ENCODE measurements at regions not wholly inside any gene's neighbourhood (a gene's known extent, or its start where the extent isn't known, plus 50 kb on each side); places are given as distances from the start of the nearest gene placed in this dataset.
"Not testable (repeated sequence)": the region's sequence is repeated elsewhere in the genome, so short reads cannot be mapped to it uniquely, and the experiment has no call there.

DNA sequence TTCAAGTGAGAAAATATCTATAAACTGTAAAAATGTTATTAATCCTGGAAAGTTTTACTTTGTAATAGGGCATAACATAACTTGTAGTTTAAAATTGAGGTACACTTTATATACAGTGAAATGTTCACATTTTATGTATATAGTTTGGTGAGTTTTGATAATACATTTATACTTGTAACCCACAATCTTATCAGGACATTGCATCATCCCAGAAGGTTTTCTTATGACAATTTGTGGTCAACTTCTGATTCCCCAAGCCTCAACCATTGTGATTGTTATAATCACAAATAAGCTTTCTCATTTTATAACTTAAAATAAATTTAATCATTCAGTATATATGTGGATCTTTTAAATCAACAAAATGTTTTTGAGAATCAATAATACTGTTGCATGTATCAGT, 151.1 kb downstream of the TFPI2 start:
- DNase-seq: no peak

DNA sequence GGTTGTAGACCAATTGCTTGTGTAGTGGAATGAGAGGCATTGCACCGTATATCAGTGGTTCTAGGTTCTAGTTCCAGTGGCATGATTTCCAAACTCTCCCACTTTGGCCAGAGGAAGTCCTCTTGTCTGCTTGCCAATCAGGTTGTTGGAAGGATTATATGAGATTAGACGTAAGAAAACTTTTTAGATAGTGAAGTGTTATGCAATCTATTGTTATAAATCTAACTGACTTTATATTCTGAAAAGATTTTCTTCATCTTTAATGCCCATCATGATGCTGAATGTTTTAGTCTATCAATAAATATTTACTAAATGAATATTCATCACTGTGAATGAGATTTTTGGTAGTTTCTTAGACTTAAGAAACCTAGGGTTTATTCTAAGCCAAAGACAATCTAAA, 152.6 kb downstream of the TFPI2 start:
- DNase-seq: no peak

DNA sequence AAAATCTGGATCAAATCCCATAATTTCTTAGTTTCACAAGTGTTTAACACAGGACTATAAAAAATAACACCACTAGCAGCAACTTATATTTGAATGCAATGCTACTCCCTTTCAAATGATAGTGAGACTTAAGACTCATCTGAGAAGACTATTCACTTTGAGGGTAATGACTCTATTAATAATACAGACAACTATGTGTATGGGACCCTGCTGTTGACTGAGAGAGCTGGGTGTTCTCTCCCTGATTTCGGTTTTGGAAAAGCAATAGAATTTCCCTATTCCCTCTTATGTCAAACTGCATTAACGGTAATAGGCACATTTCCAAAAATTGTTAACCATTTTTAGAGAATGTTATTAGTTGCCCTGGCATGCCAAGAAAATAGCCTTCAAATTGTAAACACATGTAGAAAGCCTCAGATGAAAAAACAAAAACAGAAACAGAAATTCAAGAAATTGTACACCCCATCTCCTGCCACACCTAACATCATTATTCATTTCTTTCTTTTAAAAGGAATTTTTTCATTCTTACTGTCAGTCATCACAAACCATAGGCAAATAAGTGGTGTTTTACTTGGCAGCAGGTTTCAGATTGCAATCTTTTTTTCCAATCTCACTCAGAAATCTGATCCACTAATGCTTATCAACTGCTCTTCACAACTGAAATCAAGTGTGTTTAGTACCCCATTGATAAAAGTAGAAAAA, 153.7 kb downstream of the TFPI2 start:
- no peak for DNase-seq

DNA sequence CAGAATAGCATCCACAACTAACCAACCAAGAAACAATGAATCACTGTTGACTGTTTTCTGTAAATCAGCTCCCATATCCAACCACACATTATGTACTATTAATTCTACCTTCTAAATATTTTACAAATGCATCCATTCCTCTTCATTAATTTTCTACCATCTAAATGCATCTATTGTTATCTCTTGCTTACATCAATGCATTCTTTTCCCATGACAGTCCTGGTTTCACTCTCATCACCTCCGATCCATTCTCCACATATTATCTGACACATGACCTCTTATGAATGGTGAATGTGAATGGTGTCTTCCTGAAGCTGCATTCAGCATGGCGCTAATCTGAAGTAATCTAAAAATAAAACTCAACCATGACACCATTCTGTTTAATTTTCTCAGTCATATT, 153.8 kb upstream of the CALCR start:
- DNase-seq: no peak

DNA sequence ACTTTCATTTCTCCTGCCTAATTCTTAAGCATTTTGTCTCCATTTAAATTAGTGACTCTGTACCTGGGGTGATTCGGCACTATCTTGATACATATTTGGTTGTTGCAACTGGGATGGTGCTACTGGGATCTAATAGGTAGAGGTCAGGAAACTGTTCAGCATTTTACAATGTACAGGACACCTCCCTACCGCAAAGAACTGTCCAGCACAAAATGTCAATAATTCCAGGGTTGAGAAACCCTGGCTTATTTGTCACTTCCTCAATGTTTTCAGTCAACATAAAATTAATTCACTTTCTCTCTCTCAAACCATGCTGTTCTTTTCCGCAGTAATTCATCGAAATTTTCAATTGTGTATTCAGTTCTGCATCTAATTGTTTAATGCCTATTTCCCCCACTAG, 151.4 kb upstream of the CALCR start:
- DNase-seq: no peak

DNA sequence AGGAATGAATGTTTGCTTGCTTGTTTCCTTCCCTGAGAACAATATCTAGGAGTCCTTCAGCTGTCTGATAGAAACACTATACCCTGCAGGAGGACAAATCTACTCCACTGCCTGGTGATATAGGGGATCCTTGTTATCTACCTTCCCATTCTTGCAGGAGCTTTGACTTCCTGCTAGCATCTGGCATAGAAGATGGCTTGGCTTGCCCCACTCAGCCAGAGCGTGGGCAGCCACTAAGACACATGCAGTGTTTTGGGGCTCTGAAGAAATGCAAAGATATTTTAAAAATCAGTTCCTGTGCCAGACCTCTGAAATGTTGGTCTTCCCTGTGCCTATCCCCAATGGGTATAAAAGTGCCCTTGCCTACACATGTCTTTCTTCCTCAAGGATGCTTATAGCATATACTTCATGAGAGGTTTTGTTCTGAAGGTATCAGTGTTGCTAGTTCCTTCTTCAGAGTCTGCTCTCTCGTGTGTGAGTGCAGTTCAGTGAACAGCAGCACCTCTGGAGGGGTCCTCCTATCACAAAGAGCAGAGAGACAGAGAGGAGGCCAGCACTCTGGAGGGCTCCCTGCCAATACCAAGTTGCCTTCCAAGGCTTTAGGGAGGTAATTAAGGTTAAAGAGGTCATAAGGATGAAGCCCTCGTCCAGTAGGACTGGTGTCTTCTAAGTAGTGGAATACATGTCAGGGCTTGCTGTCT, 149.1 kb upstream of the CALCR start:
- no peak for DNase-seq

DNA sequence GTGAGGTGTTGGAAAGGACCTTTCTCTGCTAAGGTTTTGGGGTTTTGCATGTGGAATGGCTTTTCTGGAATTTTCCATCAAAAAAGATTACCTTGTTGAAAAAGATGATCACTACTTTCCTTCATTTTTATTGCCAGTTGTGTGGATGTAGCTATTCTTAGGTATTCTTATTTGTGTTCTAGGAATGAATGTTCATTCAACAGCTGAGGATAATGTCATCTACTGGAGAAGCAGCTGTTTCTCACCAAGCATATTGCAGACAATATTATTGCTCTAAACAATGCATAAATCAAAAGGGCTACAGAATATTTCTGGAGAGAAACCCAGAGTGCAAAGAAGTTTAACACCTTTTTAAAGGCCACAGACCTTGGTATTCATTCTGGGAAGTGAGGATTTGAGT, 145.6 kb upstream of the CALCR start:
- no peak for DNase-seq

DNA sequence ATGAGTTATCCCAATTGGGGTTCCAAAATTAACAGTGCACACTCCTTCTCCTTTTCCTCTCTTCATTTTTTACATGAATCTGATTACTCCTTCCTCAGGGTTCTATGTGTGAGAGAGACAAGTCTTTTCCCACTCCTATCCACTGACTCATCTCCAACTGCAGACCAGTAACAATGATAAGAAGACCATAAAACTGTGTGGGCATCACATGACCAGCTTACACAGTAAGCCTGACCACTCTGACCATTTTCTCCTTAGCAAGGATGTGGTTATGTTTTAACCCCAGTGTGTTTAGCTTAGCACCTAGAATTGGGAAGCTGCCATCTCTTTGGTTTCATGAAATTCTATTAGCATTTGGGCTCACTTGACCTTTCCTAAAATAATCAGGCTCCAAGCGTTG, 145.0 kb upstream of the CALCR start:
- DNase-seq: no peak

DNA sequence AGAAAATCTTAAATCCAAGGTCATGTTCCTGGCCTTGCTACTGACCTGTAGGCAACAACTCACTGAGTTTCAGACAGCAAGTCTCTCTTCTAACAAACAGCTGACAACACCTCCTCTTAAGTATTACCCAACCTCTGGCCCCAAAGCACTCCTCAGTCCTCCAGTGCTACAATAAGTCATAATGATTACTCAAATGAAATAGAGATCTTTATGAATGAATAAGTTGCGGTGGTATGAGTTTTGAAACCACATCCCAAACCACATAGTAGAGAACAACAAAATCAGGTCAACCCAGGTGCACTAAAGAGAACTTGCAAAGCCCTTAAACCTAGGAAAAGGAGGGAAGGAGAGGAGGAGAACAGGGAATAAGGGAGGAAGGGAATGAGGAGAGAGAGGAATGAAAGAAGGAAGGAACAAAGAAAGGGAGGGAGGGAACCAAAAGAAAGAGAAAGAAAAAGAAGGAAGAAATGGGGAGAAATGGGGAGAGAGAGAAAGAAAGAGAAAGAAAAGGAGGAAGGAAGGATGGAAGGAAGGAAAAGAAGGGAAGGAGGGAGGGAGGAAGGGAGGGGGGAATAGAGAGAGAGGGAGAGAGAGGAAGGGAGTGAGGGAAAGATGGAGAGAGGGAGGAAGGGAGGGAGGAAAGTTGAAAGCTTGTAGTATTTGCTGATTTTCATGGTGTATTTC, 142.8 kb upstream of the CALCR start:
- DNase-seq: no peak

DNA sequence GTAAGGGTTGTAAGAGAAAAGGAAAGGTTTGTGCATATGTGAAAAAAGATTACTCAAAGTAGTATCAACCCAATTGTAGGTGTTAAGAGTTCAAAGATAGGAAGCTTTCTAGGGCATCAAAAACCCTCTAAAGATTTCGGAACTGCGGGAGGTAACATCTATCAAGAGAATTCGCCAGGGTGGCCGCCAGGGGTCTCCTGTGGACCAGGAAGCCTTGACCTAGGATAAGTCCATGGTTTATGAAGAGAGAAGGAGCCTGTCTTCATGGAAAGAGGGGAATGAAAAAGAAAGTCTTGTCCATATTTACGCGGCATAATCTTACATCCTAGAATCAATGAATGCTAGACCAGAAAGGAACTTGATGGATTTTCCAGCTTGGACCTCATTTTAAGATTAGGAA, 140.7 kb upstream of the CALCR start:
- DNase-seq: peak; percentile 2 to 9

DNA sequence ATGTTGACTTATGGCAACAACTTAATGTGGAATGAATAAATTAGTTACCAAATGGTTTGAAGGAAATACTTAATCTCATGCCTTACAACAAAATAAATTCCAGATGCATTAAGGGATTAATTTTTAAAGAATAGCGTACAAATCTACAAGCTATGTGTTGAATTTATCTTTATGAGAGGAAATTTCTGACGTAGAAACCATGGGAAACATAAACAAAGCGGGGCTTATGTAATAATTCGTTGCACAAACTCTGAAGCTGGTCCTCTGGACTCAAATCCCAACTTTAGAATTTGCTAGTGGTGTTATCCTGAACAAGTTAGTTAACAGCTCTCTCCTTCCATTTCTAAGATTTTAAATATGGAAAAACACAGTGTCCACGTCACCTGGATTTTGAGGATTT, 137.4 kb upstream of the CALCR start:
- DNase-seq: no peak

DNA sequence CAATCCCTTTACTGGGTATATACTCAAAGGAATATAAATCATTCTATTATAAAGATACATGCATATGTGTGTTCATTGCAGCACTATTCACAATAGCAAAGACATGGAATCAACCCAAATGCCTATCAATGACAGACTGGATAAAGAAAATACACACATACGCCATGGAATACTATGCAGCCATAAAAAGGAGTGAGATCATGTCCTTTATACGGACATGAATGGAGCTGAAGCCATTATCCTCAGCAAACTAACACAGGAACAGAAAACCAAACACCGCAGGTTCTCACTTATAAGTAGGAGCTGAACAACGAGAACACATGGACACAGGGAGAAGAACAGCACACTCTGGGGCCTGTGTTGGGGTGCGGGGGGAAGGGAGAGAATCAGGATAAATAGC, 133.7 kb upstream of the CALCR start:
- not testable (repeated sequence) for DNase-seq

DNA sequence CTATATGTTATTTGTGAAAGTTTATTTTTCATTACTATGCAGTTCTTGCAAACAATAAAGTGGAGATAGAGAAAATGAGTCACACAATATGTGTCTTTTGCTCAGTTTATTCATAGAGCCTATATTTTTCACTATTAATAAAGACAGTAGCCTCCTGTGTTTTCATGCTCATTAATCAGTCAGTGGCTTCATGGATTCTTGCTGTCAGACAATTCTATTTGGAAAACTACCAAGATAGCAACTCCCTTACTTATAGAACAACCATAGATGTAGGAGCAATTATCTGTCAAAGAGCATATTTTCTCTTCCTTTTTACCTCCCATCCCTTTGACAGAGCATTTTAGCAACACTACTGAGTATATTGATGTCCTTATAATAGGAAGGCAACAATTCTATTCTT, 132.7 kb upstream of the CALCR start:
- DNase-seq: no peak

DNA sequence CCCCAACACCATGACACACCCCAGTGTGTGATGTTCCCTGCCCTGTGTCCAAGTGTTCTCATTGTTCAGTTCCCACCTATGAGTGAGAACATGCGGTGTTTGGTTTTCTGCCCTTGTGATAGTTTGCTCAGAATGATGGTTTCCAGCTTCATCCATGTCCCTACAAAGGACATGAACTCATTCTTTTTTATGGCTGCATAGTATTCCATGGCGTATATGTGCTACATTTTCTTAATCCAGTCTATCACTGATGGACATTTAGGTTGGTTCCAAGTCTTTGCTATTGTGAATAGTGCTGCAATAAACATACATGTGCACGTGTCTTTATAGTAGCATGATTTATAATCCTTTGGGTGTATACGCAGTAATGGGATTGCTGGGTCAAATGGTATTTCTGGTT, 131.6 kb upstream of the CALCR start:
- not testable (repeated sequence) for DNase-seq

DNA sequence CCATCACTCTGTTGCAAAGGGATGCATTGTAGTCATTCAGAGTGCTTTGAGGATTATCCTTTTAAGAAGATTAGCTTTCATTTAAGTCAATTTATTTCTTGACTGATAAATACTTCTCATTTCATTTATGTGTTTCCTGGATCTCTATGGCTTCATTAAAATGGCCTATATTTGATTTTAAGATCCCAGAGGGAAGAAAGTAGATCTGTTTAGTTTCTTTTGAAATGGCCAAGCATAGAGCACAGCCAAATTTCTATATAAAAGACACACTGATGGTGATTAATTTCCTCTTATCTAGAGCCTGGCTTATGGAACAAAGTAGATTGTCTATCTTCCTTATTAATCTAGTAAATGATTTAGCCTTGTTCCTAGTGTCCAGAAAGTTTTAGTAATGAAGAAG, 129.7 kb upstream of the CALCR start:
- DNase-seq: no peak

DNA sequence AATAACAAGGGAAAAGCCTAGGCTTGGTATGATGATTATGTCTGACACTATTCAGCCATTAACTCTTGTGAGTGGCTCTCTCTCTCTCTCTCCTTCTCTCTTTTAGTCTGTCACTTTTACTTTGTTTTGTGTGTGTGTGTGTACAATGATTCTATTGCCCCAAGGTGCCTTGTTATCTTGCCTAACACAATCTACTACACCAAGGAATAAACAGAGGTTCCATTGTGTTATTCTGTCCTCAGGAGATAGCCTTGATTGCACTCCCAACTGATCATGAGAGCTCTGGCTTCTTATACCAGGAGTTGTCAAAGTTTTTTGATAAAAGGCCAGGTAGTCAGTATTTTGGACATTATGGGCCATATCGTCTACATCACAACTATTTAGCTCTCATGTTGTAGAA, 123.4 kb upstream of the CALCR start:
- no peak for DNase-seq

DNA sequence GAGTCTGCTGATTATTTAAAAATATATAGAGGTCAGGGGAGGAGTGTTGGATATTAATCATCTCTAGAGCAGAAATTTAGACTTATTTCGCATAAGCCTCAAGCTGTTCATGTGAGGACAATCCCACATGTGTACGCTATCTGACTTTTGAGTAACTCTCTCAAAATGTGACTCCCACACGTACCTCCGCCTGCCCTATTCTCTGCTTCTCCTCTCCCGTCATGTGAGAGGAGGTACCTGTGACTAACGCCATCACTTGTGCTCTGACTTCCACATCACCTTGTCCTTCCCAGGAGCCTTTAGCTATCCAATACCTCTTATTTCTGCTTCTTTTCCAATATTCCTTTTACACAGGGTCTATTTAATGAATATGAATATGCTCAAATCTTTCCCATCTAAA, 119.3 kb upstream of the CALCR start:
- DNase-seq: no peak

DNA sequence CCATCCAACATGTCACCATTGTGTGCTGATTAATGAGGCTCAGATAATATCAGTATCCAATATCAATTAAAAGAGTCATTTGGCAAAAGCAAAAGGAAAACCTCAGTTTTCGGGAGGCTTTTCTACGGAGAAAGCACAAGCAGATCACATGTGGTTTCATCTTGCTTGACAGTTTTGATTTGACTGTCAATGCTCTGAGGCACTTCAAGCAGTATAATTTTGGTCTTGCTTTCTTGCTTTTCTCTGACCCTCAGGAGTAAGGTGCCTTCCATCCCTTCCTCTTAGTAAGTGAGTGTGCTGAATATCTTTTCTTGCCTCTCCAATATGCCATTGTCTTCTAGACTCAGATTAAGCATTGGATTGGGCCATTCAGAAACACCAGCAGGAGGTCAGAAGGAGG, 115.5 kb upstream of the CALCR start:
- DNase-seq: no peak

DNA sequence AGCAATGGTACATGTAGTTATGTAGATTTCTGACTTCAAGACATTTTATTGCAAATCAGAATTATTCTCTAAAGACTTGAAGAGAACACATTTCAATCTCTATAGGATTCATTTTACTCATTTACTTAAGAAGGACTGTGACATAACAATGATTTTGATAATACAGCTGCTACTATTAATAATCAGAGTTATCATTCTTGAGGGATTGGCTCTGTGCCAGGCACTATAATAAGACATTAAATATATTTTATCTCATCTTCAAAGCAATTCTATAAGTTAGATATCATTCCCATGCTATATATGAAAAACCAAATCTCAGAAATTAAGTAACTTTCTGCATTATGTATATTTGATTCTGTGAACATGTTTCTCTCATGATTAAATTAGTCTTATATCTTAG, 103.7 kb upstream of the CALCR start:
- no peak for DNase-seq

DNA sequence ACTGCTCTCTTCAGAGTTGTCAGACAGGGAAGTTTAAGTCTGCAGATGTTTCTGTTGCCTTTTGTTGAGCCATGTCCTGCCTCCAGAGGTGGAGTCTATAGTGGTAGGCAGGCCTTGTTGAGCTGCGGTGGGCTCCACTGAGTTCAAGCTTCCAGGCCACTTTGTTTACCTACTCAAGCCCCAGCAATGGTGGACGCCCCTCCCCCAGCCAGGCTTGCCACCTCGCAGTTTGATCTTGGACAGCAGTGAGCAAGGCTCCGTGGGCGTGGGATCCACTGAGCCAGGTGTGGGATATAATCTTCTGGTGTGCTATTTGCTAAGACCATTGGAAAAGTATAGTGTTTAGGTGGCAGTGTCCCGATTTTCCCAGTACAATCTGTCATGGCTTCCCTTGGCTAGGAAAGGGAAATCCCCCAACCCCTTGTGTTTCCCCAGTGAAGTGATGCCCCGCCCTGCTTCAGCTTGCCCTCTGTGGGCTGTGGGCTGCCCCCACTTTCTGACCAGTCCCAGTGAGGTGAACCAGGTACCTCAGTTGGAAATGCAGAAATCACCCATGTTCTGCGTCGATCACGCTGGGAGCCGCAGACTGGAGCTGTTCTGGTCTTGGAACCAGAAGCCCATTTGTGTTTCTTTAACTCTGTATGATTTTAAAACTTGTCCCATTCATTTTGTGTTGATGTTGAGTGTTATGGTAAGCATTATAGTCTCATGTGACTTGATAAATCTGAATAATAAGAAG, 89.2 kb upstream of the CALCR start:
- no peak for DNase-seq

DNA sequence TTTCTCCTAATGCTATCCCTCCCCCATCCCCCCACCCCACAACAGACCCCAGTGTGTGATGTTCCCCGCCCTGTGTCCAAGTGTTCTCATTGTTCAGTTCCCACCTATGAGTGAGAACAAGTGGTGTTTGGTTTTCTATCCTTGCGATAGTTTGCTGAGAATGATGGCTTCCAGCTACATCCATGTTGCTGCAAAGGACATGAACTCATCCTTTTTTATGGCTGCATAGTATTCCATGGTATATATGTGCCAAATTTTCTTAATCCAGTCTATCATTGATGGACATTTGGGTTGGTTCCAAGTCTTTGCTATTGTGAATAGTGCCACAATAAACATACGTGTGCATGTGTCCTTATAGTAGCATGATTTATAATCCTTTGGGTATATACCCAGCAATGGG, 83.6 kb upstream of the CALCR start:
- DNase-seq: not testable (repeated sequence)

DNA sequence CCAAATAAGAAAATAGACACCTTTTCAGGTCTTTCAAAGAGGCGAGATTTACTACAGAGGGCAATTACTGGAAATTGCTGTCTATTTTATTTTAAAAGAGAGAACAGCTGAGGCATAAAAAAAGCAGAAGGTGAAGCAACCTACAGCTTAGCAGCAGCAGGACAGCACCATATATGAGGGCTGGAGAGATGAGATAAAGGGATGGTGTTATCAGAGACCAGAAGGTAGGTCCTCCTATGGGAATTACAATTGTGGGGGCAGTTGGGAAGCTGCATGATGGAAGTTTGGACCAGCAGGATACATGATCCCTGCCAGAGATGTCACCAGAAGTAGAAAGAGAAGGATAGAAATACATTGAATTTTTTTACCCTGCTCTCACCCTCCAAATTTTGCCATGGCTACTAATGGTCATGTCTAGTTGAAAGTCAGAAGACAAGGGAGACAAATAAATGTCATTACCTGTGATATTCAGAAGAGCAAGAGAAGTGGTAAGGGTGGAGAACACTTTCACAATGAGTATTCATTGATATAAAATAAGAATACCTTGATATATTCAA, 77.2 kb upstream of the CALCR start:
- no peak for DNase-seq

DNA sequence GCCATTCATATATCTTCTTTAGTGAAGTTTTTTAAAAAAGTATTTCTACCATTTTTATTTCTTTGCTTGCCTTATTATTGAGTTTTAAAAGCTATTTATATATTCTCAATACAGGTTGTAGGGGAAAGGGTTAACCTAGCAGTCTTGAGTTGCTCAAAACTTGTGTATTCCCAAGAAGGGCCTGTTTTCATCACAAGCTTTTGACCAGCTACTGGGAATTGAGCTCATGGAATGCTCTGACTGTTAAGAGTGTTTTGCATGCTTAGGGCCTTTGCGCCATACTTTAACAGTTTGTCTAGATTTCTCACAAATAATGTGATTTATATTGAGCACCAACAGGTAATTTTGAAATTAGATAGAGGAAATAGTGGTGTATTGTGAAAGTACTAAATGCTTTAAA, 72.0 kb upstream of the CALCR start:
- DNase-seq: no peak

All from stimulated activated CD4-positive, alpha-beta T cell treated with anti-CD3 and anti-CD28 coated beads, Interleukin-2, amount 100 ng/mL, for 48 hours (primary cell).